ENCODE measurements at regions not wholly inside any gene's neighbourhood (a gene's known extent, or its start where the extent isn't known, plus 50 kb on each side); places are given as distances from the start of the nearest gene placed in this dataset.
"Not testable (repeated sequence)": the region's sequence is repeated elsewhere in the genome, so short reads cannot be mapped to it uniquely, and the experiment has no call there.

DNA sequence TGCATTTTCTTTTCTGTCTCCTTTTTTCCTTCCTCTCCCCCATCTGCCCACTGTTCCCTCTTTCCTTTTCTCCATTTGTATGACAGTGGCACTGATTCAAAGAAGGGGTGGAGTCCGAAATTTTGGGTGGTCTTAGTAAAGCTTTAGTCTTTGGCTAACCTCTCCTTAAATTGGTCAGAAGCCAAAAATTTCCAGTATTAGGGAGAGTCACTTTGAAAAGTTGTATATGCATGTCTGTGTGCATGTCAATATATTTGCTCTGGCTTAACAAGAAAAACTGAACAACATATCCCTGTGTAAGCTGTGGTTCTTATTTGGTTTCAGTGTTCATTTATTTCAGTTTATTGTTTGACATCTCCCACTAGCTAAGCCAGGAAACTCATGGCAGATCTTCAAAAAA lies 314.8 kb upstream of the CXADR start:
- Mint-ChIP-seq H3K27me3 (ENCODE audit: unreplicated experiment) (no peaks in the 10 kb centered on the region), H3K36me3 (ENCODE audit: insufficient read depth, unreplicated experiment) (no peaks in the 10 kb centered on the region), H3K27ac (ENCODE audit: unreplicated experiment) (no peak overlapping the region), H3K4me3 (ENCODE audit: low read depth, unreplicated experiment) (no peak overlapping the region), H3K9me3 (ENCODE audit: low read depth, unreplicated experiment) (no peaks in the 10 kb centered on the region), H3K4me1 (ENCODE audit: low read depth, unreplicated experiment) (no peaks in the 10 kb centered on the region)
- intact Hi-C loops (cut with micrococcal nuclease; ENCODE audit: unreplicated experiment), result no loop called here
- CTCF ChIA-PET, result interaction anchor here (0.6 kb wide), 1 partner anchor 250 kb away, joined by 3 read pairs; no protein-coding TSS in a partner anchor
- no TSS peak for BruUV-seq (replicated peaks)
- no peak for DNase-seq
- no peak for TF ChIP-seq CTCF (IDR thresholded peaks at IDR 0.05; ENCODE audit: unreplicated experiment)

DNA sequence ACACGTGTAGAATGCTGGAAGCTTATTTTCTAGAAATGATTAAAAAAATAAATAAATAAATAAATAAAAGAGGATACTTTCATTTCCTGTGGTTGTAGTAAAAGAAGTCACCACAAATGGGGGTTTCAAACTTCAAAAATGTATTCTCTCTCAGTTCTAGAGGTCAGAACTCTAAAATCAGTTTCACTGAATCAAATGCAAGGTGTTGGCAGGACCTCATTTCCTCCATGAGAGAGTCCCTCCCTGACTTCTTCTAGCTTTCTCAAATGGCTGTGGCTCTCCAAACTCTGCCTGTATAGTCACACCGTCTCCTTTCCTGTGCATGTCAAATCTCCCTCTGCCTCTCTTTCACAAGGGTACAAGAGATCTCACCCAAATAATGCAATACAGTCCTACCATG lies 312.6 kb upstream of the CXADR start:
- no peak for DNase-seq
- no peak for TF ChIP-seq CTCF (IDR thresholded peaks at IDR 0.05; ENCODE audit: unreplicated experiment)
- intact Hi-C loops (cut with micrococcal nuclease; ENCODE audit: unreplicated experiment), result no loop called here
- CTCF ChIA-PET, result no interaction called here
- H3K9me3 Mint-ChIP-seq (ENCODE audit: low read depth, unreplicated experiment), result no peaks in the 10 kb centered on the region
- H3K36me3 Mint-ChIP-seq (ENCODE audit: insufficient read depth, unreplicated experiment), result no peaks in the 10 kb centered on the region
- no peak overlapping the region for H3K27ac Mint-ChIP-seq (ENCODE audit: unreplicated experiment)
- H3K4me3 Mint-ChIP-seq (ENCODE audit: low read depth, unreplicated experiment), result no peak overlapping the region
- BruUV-seq (replicated peaks), result no TSS peak
- H3K4me1 Mint-ChIP-seq (ENCODE audit: low read depth, unreplicated experiment), result no peaks in the 10 kb centered on the region
- H3K27me3 Mint-ChIP-seq (ENCODE audit: unreplicated experiment), result no peaks in the 10 kb centered on the region

- DNase-seq, result no peak
- no peaks in the 10 kb centered on the region for H3K4me1 Mint-ChIP-seq (ENCODE audit: low read depth, unreplicated experiment)
- CTCF ChIA-PET, result no interaction called here
- no peak for TF ChIP-seq CTCF (IDR thresholded peaks at IDR 0.05; ENCODE audit: unreplicated experiment)
- H3K9me3 Mint-ChIP-seq (ENCODE audit: low read depth, unreplicated experiment), result no peaks in the 10 kb centered on the region
- H3K36me3 Mint-ChIP-seq (ENCODE audit: insufficient read depth, unreplicated experiment), result no peaks in the 10 kb centered on the region
- H3K4me3 Mint-ChIP-seq (ENCODE audit: low read depth, unreplicated experiment), result no peak overlapping the region
- no TSS peak for BruUV-seq (replicated peaks)
- no peak overlapping the region for H3K27ac Mint-ChIP-seq (ENCODE audit: unreplicated experiment)
- no peaks in the 10 kb centered on the region for H3K27me3 Mint-ChIP-seq (ENCODE audit: unreplicated experiment)
- intact Hi-C loops (cut with micrococcal nuclease; ENCODE audit: unreplicated experiment), result no loop called here
Measured at GRCh38 chr21:17201741-17202260, 311.0 kb upstream of the CXADR start.

DNA sequence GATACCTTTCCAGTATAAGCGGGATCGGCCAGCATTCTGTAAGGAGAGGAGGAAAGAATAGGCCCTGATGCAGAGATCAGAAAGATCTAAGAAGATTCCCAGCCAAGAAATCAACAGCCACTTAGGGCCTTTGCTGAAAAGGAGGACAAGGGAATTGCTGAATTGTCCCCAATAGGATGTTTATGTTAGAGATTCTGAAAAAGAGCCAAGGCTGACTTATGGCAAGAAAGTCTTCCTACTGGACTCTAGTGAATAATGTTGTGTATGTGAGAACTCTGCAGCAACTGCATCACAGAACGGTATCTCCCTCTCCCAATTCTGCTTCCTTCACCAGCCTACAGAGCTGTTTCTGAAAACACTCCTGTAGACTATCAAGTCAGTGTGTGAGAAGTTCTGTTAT lies 298.0 kb upstream of the CXADR start:
- intact Hi-C loops (cut with micrococcal nuclease; ENCODE audit: unreplicated experiment), result no loop called here

DNA sequence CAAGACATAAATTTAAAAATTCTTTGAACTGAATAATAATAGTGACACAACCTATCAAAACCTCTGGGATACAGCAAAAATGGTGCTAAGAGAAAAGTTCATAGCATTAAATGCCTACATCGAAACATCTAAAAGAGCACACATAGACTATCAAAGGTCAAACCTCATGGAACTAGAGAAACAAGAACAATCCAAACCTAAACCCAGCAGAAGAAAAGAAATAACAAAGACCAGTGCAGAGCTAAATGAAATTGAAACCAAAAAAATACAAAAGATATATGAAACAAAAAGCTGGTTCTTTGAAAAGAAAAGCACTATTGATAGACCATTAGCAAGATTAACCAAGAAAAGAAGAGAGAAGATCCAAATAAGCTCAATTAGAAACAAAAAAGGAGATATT lies 293.8 kb upstream of the CXADR start:
- DNase-seq; H3K9me3 Mint-ChIP-seq (ENCODE audit: low read depth, unreplicated experiment); H3K36me3 Mint-ChIP-seq (ENCODE audit: insufficient read depth, unreplicated experiment); H3K27me3 Mint-ChIP-seq (ENCODE audit: unreplicated experiment); intact Hi-C loops (cut with micrococcal nuclease; ENCODE audit: unreplicated experiment); H3K4me3 Mint-ChIP-seq (ENCODE audit: low read depth, unreplicated experiment); H3K27ac Mint-ChIP-seq (ENCODE audit: unreplicated experiment); BruUV-seq (replicated peaks); H3K4me1 Mint-ChIP-seq (ENCODE audit: low read depth, unreplicated experiment); CTCF ChIA-PET: not testable (repeated sequence)

More for the DNA sequence above, 298.0 kb upstream of the CXADR start:
- no peak overlapping the region for H3K4me3 Mint-ChIP-seq (ENCODE audit: low read depth, unreplicated experiment)
- no TSS peak for BruUV-seq (replicated peaks)
- TF ChIP-seq CTCF (IDR thresholded peaks at IDR 0.05; ENCODE audit: unreplicated experiment), result no peak
- no peaks in the 10 kb centered on the region for H3K4me1 Mint-ChIP-seq (ENCODE audit: low read depth, unreplicated experiment)
- H3K27me3 Mint-ChIP-seq (ENCODE audit: unreplicated experiment), result no peaks in the 10 kb centered on the region
- no peak overlapping the region for H3K27ac Mint-ChIP-seq (ENCODE audit: unreplicated experiment)
- no peak for DNase-seq
- CTCF ChIA-PET, result interaction anchor here (0.7 kb wide), 1 partner anchor 282 kb away, joined by 4 read pairs; no protein-coding TSS in a partner anchor
- H3K9me3 Mint-ChIP-seq (ENCODE audit: low read depth, unreplicated experiment), result no peaks in the 10 kb centered on the region
- no peaks in the 10 kb centered on the region for H3K36me3 Mint-ChIP-seq (ENCODE audit: insufficient read depth, unreplicated experiment)
